GM21360 (cell line): ENCODE measurements at regions not wholly inside any gene's neighbourhood (a gene's known extent, or its start where the extent isn't known, plus 50 kb on each side); places are given as distances from the start of the nearest gene placed in this dataset.

ENCODE experiments used
- ATAC-seq: cut with Tn5 transposase; IDR thresholded peaks from one replicate; pipeline ENCODE4 v1.9.1; 2021; ENCODE audit warnings: mild to moderate bottlenecking, moderate library complexity; ENCODE audit not compliant: unreplicated experiment

DNA sequence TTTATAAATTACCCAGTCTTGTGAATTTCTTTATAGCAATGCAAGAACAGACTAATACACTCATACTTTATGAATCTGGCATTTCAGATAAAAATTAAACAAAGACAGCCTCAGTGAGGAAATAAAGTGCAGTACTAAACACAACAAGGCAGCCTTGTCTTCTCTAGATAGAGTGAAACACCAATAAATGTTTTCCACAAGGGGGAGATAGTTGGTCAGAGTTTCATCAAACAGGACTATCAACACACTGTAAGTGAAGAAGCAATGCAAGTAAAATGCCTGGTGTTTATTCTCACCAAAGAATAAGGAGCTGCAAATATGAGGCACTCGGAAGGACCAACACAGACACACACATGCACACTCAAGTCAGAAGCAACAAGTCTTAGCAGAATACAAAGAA, 62.8 kb downstream of the FAM9B start:
- ATAC-seq: no peak

DNA sequence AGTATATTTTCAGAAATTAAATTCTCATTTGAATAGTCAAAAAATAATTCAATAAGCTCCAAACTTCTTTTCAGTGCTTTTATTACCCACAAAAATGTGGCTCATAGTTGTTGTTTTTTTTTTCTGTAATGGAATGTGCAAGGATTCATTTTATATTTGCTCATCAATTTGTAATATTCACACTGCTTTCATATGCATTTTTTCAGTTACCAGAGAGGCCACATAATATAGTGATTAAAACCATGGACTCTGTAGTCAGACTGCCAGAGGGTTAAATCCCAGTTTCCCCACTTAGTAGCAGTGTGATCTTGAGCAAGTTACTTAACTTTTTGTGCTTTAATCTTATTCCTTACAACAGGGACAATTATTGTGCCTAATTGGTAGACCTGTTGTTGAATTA, 64.5 kb downstream of the FAM9B start:
- ATAC-seq: no peak

DNA sequence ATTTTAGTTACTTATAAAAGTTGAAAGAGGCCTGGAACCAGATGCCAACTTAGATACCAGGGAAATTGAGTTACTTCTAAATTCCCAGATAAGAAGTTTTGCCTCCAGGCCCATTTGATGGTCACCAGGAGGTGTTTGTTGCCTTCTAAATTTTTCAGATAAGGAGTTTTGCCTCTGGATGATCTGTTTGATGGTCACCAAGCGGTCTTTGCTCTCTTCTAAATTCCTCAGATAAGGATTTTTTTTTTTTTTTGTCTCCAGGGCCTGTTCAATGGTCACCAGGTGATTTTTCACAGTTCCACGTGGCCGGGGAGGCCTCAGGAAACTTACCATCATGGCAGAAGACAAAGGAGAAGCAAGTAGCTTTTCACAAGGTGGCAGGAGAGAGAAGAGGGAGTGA, 66.5 kb downstream of the FAM9B start:
- ATAC-seq: no peak

DNA sequence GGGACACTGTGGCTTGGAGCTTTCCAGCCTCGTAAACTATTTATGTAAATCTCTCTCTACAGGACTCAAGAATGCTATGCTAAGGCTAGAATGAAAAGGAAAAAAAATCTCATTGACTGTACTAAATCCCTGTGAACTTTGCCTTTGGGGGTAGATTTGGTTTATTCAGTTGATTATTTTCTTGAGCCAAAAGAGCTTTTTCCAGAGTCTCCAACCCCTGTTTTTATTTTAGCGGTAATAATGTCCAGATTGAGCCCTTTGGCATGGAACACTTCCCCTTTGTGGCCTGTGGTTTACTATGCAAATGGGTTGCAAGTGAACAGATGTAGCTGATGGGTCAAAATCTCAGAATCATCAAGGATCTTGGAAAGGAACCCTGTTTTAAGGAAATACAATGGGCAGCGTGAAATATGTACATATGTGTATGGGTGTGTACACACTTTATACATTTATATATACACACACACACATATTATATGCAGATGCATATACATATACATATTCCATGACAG, 72.9 kb downstream of the FAM9B start:
- ATAC-seq: no peak

DNA sequence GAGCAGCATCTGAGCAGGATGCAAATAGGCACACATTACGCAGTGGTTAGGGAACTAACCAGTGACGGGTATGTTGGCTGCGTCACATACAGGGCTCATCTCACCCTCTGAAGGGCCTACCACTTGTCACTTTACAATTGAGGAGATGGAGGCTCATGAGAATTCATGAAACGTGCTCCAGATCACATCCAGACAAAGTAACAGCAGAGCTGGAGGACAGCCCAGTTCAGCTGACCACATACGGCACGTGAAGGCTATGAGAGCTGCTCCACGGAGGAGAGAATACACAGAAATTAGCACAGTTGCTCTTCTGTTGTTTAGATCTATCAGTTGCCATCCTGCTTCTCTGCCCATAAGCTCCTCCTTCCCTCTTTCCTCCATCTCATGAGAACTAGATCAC, 78.4 kb downstream of the FAM9B start:
- ATAC-seq: no peak

DNA sequence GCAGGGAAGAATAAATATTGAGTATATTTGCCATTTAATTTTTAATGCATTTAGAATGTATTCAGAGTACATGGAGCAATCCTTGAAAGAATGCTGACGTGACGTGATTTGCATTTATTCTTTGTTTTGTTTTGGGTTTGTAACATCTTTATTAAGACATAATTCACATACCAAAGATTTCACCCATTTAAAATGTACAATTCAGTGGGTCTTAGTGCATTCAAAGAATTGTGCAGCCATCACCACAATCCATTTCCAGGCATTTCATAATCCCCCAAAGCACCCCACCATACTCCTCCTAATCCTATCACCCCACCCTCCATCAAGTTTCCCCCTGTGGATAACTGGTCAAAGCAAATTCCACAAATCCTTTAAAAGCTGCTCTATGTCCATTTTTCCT, 87.4 kb downstream of the FAM9B start:
- no peak for ATAC-seq

DNA sequence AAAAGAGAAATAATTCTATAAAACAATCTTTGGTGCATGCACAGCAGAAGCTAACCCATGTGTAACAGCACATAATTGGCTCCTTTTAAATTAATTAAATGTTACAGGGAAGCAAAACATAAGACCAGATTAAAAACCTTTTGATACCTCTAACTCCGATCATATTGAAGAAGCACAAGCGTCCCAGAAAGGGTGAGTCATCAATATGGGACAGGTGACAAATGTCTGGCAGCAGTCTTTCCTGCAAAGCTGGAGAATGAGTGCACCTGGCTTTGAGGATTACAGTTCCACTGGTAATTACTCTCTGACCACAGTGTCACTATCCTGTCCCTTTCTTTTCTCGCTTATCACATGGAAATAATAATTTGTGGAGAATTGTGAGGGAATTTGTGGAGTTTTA, 94.6 kb downstream of the FAM9B start:
- ATAC-seq: no peak

DNA sequence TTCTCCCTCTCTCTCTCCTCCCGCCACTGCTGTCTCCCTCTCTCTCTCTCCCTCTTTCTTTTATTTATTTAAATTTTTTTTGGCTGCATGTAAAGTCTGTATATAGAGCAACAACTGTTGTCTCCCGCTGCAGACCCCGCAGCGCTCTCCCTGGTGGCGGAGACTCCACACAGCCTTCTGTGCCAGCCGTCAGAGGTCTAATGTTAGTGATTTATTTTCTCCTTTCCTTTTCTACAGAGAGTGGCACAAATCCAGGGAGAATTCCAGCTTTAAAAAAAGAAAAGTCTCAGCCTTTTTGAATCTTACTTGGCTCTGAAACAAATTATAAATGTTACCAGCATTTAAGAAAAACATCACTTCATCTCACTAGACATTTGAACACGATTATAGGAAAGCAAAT, 106.2 kb downstream of the FAM9B start:
- ATAC-seq: no peak

DNA sequence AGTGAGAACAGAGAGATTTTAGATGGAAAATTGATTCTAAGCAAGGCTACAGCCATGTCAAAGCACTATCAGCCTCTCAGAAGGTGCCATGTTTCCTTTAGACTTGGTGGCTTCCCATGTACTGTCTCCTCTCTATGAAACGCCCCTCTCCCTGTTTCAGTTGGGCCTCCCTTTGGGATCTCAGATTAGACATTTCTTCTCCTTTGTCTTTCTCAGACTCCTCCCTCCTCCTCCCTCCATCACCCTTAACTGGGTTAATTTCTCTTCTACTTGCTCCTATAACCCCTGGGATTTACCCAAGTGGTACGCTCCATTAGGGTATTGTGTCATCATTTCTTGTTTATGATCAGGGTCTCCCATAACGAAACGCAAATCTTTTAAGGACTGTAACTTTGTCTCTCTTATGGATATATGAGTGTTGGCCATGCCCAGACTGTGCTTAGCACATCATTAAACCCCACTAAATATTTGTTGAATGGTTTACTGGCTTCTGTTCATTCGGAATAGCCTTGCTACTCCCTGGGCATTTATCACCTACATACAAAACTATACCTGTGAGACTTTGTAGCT, 106.8 kb downstream of the FAM9B start:
- ATAC-seq: no peak

DNA sequence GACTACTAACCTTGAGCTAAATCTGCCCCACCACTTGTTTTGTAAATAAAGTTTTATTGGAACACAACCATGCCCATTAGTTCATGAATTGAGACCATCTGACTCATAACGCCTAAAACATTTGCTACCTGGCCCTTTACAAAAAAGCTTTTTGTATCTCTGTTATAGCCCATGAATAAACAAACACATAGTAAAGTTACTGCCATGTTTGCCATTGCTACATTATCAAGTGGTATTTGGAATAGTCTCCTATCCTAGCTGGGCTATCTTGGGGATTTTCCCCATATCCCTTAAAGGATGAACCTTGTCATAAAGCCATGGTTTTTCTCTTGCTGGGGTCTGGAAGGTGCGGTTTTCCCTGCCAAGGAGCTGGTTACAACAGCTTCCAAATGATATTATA, 112.3 kb downstream of the FAM9B start:
- no peak for ATAC-seq

DNA sequence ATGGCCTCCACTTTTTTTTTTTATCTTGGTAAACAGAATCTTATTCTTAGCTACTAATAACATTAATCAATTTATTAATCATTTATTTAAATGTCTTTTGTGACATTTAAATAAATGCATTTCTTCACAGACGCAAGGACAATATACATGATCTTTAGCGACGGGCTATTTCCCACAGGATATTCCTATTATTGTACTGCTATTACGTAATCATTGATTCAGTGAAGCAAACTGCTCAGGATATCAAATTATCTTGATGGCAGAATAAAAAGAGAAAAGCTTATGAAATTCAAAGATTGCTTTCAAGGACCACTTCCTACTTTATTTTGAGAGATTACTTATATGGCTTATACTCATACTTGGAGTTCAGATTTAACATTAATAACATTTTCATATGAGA, 114.1 kb downstream of the FAM9B start:
- ATAC-seq: no peak

DNA sequence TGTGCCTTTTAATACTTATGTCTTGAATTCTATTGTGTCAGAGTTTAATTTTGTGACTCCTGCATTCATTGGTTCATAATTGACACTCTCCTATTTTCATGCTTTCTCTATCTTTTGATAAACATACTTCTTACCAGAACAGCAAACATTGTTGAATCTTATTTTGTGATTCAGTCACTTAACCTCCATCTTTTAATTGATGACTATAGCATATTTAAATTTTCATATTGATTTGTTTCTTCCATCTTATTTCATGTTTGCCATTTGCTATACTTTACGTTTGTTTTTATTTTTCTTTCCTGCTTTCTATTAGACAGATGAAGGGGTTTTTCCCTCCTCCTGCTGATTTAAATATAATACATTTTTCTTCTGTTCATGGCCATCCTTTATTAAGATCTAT, 115.5 kb upstream of the FAM9A start:
- ATAC-seq: no peak

DNA sequence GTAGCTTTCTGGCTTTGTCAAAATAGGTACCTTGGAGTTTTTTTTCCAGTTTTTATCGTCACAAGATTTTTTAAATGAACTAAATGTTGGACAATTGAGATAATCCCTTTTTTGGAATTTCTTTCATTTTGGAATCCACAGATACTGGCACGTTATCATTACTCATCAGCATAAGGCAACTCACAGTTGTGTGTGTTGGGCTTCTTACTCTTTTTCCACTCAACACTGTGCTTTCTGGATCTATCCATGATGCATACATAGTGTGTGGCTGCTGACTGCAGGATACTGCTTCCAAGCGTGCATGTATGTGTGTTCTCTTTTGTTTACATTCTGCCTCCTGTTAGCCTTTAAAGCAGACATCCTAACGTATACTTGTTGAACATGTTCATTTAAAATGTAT, 113.5 kb upstream of the FAM9A start:
- ATAC-seq: no peak

DNA sequence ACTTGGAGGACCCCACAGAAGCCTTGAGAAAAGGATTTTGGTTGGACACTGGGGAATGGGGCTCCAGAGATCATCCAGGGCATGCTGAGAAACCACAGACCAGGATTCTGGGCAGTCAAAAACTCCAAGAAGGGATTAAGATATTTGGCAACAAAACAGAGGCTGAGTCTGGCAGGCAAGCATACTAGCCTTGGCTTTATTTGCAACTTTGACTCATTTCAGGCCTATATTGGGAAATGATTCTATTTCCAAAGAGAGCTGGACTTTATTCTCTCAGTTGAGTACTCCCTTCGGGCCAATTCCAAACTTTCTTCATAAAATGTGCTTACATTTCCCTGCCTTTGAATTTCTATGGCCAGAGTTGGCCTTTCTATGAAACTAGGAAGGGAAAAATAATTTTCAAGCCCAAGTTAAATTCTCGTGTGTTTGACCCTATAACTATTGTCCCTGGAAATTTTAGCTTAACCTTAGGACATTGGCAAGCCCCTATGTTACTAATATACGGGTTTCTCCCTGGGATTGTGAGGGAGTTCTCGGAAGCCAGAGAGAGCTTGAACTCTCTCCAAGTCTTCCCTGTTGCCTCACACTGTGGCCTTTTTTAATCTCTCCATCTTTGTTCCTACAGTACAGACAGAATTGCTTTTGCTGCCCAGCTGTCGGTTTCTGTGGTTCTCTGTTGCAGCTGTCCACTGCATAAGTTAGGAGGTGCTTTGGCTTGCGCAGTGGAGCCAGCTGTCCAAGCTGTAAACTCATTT, 112.6 kb upstream of the FAM9A start:
- no peak for ATAC-seq

DNA sequence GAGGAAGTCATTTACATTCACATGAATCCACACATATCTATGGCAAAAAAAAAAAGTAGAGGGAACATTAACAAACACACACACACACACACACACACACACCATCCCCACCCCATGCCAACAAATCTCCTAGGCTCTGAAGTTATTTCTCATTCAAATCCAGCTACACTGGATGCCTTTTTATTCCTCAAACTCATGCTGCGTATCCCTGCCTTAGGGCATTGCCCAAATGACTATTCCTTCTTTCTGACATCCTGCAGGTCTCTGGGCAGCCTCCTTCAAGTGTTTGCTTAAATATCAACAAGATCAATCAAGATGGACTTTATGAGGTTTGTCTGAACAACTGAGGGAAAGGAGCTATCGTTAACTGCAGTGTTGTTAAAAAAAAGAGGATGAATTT, 106.5 kb upstream of the FAM9A start:
- ATAC-seq: no peak

DNA sequence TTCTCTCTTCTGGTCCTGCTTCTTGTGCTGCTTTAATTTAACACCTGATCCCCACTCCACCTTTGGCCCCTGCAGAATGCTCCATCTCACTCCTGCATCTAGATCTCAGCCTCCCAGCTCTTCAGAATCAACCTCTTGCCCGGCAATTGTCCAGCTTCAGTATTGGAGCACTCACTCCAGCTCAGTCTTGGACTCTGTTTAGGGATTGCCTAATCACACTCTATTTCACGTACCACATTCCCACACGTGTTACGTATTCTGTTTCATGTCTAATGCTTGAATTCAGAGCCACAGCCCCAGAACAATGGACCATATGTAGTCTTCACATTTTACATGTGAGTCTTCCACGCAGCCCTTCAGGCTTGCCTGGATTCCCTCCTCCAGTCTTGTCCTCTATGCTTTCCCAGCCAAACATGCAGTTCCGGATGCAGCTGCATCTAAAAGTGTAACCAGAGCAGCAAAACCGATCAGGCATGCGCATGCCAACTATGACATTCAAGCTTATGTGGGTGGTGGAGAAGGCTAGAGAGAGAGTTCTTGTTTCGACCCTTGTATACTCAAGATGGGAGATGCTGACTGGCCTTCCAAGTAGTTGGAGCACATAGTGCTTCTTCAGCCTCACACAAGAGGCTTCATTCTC, 105.2 kb upstream of the FAM9A start:
- no peak for ATAC-seq

DNA sequence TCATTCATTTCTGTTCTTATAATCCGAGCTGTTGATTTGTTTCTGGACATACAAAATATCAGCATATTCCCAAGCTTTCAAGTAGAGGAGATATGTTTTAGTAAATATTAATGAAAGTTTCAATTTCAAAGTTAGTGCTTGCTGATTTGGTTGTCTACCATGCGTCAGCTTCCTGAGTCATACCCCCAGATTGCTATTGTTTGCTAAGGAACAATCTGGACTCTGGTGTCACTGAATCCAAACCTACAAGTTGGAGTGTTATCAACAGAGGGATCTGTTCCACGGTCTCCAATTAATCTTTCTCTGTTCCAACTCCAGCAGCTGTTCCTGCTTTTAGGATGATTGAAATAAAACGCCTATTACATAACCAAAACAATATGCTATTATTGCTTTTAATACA, 96.1 kb upstream of the FAM9A start:
- ATAC-seq: no peak

DNA sequence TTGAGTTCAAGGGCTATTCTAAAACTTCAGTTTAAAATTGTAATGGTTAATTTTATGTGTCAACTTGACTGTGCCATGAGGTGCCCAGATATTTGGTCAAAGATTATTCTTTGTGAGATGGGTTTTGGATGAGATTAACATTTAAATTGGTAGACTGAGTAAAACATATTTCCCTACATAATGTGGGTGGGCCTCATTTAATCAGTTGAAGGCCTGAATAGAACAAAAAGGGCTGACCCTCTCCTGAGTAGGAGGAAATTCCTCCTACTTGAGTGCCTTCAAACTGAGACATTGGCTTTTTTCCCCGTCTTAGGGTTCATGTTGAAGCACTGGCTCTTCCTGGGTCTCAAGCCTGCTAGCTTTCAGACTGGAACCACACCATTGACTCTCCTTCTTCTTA, 89.6 kb upstream of the FAM9A start:
- ATAC-seq: no peak

DNA sequence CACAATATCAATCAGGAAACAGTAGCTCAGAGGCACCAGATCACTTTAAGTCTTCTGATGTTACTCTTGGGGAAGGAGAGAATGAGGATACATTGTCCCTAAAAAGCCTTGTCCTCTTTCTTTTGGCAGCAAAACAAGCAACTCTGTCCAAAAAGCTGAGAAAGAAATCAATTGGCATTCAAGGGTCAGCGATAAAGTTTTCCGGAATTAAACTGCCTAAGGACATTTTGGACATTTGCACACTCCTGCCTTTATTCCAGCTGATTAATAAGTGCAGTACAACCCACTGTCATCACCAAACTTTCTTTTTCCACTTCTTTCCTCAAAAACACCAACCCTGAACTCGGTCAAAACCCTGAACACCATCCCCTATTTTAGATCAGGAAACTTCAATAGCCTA, 85.8 kb upstream of the FAM9A start:
- ATAC-seq: no peak

DNA sequence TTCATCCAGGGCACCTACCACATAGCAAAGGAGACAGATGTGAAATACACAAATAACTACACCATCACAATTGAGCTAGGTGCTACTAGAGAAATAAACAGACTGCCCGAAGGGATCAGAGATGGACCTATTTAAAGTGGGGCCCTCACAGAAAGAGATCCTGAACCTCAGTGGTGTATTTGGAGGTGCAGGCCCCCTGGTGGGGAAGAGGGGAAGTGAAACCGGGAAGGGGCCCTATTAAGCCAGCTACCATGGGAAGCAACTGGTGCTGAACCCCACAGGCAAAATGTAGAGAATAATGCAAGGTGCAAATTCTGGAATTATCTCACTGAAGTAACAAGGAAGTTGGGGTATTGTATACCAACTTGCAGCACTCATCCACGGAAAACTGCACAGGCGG, 78.6 kb upstream of the FAM9A start:
- peak; percentile 68 for ATAC-seq

DNA sequence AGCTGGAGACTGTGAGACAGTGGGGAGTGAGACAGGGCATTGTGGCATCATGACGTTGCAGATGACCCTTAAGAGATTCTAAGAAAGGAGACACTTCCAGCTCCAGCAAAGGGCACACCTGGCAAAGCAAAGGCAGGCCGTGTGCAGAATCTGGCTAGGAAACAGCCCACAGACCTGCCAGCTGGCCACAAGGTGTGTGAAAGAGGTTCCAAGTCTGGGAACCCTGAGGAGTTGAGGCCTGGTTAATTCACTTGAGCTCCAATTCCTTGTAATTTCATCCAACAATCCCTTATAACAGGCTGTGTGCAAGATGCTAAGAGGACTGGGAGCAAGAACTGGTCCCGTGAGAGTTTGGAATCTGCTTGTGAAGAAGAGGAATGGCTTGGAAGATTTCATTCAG, 72.8 kb upstream of the FAM9A start:
- ATAC-seq: no peak

DNA sequence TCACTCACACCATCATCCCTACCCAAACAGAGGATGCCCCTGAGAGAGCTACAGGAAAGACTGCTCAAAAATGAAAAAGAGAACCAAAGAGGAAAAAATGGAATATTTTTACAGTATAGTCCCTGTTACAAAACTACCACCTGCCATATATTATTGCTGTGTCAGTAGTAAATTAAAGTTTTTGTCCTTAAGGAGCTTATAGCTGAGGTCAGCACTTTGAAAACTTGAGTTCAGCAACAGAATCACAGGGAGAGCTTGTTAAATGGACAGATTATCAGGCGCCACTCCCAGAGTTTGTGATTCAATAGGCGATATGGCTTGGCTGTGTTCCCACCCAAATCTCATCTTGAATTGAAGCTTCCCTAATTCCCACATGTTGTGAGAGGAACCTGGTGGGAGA, 71.9 kb upstream of the FAM9A start:
- ATAC-seq: no peak
